ENCODE measurements at regions not wholly inside any gene's neighbourhood (a gene's known extent, or its start where the extent isn't known, plus 50 kb on each side); places are given as distances from the start of the nearest gene placed in this dataset.

DNA sequence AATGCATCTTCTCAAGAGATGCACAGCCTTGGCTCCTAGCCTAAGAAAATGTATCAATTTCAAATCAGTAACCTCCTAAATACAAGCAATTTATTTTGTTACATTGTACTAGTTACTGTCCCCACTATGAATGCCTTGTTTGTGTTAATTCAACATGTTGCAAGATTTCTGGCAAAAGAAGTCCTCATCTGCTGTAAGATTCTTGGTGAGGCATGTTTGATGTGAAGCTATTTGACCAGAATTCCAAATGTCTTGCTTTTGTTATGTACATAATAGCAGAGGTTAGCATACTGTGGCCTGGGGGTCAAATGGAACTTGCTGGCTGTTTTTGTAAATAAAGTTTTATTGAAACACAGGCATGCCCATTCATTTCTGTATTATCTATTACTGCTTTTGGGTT lies 1023.1 kb upstream of the WWC1 start:
- TF ChIP-seq, protein P1, sequence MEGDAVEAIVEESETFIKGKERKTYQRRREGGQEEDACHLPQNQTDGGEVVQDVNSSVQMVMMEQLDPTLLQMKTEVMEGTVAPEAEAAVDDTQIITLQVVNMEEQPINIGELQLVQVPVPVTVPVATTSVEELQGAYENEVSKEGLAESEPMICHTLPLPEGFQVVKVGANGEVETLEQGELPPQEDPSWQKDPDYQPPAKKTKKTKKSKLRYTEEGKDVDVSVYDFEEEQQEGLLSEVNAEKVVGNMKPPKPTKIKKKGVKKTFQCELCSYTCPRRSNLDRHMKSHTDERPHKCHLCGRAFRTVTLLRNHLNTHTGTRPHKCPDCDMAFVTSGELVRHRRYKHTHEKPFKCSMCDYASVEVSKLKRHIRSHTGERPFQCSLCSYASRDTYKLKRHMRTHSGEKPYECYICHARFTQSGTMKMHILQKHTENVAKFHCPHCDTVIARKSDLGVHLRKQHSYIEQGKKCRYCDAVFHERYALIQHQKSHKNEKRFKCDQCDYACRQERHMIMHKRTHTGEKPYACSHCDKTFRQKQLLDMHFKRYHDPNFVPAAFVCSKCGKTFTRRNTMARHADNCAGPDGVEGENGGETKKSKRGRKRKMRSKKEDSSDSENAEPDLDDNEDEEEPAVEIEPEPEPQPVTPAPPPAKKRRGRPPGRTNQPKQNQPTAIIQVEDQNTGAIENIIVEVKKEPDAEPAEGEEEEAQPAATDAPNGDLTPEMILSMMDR (IDR thresholded peaks at IDR 0.05 in 2 of 3, conservative IDR thresholded peaks at IDR 0.05 in 1 of 3; ENCODE audit: control insufficient read depth in 2 of 3, extremely low read depth in 1 of 3, insufficient read depth in 1 of 3, low read depth in 3 of 3, low read length in 3 of 3): no peak
- TF ChIP-seq, protein P2, sequence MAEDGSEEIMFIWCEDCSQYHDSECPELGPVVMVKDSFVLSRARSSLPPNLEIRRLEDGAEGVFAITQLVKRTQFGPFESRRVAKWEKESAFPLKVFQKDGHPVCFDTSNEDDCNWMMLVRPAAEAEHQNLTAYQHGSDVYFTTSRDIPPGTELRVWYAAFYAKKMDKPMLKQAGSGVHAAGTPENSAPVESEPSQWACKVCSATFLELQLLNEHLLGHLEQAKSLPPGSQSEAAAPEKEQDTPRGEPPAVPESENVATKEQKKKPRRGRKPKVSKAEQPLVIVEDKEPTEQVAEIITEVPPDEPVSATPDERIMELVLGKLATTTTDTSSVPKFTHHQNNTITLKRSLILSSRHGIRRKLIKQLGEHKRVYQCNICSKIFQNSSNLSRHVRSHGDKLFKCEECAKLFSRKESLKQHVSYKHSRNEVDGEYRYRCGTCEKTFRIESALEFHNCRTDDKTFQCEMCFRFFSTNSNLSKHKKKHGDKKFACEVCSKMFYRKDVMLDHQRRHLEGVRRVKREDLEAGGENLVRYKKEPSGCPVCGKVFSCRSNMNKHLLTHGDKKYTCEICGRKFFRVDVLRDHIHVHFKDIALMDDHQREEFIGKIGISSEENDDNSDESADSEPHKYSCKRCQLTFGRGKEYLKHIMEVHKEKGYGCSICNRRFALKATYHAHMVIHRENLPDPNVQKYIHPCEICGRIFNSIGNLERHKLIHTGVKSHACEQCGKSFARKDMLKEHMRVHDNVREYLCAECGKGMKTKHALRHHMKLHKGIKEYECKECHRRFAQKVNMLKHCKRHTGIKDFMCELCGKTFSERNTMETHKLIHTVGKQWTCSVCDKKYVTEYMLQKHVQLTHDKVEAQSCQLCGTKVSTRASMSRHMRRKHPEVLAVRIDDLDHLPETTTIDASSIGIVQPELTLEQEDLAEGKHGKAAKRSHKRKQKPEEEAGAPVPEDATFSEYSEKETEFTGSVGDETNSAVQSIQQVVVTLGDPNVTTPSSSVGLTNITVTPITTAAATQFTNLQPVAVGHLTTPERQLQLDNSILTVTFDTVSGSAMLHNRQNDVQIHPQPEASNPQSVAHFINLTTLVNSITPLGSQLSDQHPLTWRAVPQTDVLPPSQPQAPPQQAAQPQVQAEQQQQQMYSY (CRISPR knock-in tag; IDR thresholded peaks at IDR 0.05): no peak
- TF ChIP-seq, protein P3, sequence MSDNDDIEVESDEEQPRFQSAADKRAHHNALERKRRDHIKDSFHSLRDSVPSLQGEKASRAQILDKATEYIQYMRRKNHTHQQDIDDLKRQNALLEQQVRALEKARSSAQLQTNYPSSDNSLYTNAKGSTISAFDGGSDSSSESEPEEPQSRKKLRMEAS (IDR thresholded peaks at IDR 0.05; ENCODE audit: low read depth, low read length): no peak
- TF ChIP-seq POLR2A (IDR thresholded peaks at IDR 0.05; ENCODE audit: low read depth, low read length): no peak
- TF ChIP-seq, protein P4, sequence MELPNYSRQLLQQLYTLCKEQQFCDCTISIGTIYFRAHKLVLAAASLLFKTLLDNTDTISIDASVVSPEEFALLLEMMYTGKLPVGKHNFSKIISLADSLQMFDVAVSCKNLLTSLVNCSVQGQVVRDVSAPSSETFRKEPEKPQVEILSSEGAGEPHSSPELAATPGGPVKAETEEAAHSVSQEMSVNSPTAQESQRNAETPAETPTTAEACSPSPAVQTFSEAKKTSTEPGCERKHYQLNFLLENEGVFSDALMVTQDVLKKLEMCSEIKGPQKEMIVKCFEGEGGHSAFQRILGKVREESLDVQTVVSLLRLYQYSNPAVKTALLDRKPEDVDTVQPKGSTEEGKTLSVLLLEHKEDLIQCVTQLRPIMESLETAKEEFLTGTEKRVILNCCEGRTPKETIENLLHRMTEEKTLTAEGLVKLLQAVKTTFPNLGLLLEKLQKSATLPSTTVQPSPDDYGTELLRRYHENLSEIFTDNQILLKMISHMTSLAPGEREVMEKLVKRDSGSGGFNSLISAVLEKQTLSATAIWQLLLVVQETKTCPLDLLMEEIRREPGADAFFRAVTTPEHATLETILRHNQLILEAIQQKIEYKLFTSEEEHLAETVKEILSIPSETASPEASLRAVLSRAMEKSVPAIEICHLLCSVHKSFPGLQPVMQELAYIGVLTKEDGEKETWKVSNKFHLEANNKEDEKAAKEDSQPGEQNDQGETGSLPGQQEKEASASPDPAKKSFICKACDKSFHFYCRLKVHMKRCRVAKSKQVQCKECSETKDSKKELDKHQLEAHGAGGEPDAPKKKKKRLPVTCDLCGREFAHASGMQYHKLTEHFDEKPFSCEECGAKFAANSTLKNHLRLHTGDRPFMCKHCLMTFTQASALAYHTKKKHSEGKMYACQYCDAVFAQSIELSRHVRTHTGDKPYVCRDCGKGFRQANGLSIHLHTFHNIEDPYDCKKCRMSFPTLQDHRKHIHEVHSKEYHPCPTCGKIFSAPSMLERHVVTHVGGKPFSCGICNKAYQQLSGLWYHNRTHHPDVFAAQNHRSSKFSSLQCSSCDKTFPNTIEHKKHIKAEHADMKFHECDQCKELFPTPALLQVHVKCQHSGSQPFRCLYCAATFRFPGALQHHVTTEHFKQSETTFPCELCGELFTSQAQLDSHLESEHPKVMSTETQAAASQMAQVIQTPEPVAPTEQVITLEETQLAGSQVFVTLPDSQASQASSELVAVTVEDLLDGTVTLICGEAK (IDR thresholded peaks at IDR 0.05; ENCODE audit: borderline replicate concordance): no peak
- TF ChIP-seq, protein P5, sequence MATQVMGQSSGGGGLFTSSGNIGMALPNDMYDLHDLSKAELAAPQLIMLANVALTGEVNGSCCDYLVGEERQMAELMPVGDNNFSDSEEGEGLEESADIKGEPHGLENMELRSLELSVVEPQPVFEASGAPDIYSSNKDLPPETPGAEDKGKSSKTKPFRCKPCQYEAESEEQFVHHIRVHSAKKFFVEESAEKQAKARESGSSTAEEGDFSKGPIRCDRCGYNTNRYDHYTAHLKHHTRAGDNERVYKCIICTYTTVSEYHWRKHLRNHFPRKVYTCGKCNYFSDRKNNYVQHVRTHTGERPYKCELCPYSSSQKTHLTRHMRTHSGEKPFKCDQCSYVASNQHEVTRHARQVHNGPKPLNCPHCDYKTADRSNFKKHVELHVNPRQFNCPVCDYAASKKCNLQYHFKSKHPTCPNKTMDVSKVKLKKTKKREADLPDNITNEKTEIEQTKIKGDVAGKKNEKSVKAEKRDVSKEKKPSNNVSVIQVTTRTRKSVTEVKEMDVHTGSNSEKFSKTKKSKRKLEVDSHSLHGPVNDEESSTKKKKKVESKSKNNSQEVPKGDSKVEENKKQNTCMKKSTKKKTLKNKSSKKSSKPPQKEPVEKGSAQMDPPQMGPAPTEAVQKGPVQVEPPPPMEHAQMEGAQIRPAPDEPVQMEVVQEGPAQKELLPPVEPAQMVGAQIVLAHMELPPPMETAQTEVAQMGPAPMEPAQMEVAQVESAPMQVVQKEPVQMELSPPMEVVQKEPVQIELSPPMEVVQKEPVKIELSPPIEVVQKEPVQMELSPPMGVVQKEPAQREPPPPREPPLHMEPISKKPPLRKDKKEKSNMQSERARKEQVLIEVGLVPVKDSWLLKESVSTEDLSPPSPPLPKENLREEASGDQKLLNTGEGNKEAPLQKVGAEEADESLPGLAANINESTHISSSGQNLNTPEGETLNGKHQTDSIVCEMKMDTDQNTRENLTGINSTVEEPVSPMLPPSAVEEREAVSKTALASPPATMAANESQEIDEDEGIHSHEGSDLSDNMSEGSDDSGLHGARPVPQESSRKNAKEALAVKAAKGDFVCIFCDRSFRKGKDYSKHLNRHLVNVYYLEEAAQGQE (IDR thresholded peaks at IDR 0.05; ENCODE audit: low read depth, low read length): no peak
- TF ChIP-seq POLR2AphosphoS5 (IDR thresholded peaks at IDR 0.05; ENCODE audit: low read length): no peak
- TF ChIP-seq NR2C2 (IDR thresholded peaks at IDR 0.05; ENCODE audit: borderline replicate concordance, control insufficient read depth, insufficient read length, low read depth): no peak
- TF ChIP-seq HDAC2 (IDR thresholded peaks at IDR 0.05): no peak
- TF ChIP-seq, protein P6, sequence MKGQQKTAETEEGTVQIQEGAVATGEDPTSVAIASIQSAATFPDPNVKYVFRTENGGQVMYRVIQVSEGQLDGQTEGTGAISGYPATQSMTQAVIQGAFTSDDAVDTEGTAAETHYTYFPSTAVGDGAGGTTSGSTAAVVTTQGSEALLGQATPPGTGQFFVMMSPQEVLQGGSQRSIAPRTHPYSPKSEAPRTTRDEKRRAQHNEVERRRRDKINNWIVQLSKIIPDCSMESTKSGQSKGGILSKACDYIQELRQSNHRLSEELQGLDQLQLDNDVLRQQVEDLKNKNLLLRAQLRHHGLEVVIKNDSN (IDR thresholded peaks at IDR 0.05; ENCODE audit: borderline replicate concordance, extremely low read length, insufficient read depth, low read depth, low read length): no peak

Measured in GM12878 (cell line).